Tibial nerve (tissue), 4 donors: ENCODE measurements at regions not wholly inside any gene's neighbourhood (a gene's known extent, or its start where the extent isn't known, plus 50 kb on each side); places are given as distances from the start of the nearest gene placed in this dataset.

Source experiments
- DNase-seq, 2 donors: peaks; one replicate each; pipeline ENCODE4 v3.0.0-alpha.2; 2019; ENCODE audit warnings: low spot score in 2 of 2
- H3K27ac ChIP-seq, 4 donors: fragments of 200-600 bp; sonication (generic) in 3 of 4; one replicate each; pipeline ENCODE4 v1.5.1; 2017 to 2019; ENCODE audit warnings: mild to moderate bottlenecking in 1 of 4
- H3K27me3 ChIP-seq, 2 donors: fragments of 200-600 bp; sonication (generic) in 1 of 2; one replicate each; pipeline versions ENCODE4 v1.5.1 to v1.6.0; 2017 to 2019
- H3K36me3 ChIP-seq, 3 donors: fragments of 200-600 bp; sonication (generic); one replicate each; pipeline ENCODE4 v1.5.1; 2018 to 2019
- H3K4me1 ChIP-seq, 4 donors: fragments of 200-600 bp; sonication (generic) in 3 of 4; one replicate each; pipeline ENCODE4 v1.5.1; 2017 to 2019
- H3K4me3 ChIP-seq, 4 donors: fragments of 200-600 bp; sonication (generic) in 3 of 4; one replicate each; pipeline ENCODE4 v1.5.1; 2017 to 2019; ENCODE audit warnings: mild to moderate bottlenecking in 1 of 4, moderate library complexity in 1 of 4
- H3K9me3 ChIP-seq, 4 donors: fragments of 200-600 bp; sonication (generic) in 3 of 4; one replicate each; pipeline ENCODE4 v1.5.1; 2017 to 2019
- CTCF ChIP-seq, 5 experiments: fragments of 200-600 bp in 3 of 5; fragments of 450-650 bp in 2 of 5; sonication (generic) in 3 of 5; IDR thresholded peaks; one replicate each; pipeline ENCODE4 v1.5.1; 2016 to 2019; ENCODE audit warnings: antibody characterized with exemption in 5 of 5, mild to moderate bottlenecking in 3 of 5, moderate library complexity in 2 of 5
- EP300 ChIP-seq, 2 donors: sonication (generic); formaldehyde crosslinking; IDR thresholded peaks; one replicate each; pipeline ENCODE4 v1.6.1; 2017; ENCODE audit warnings: antibody characterized with exemption in 2 of 2, mild to moderate bottlenecking in 1 of 2
- POLR2A ChIP-seq, 2 donors: fragments of 450-650 bp; IDR thresholded peaks; one replicate each; pipeline ENCODE4 v1.6.1; 2017; ENCODE audit warnings: antibody characterized with exemption in 2 of 2, mild to moderate bottlenecking in 2 of 2, moderate library complexity in 2 of 2
- WGBS, 2 donors: methylation state at CpG; one replicate each; pipeline ENCODE4 v1.1.5; 2018; 5-methylcytosine and 5-hydroxymethylcytosine counted together

DNA sequence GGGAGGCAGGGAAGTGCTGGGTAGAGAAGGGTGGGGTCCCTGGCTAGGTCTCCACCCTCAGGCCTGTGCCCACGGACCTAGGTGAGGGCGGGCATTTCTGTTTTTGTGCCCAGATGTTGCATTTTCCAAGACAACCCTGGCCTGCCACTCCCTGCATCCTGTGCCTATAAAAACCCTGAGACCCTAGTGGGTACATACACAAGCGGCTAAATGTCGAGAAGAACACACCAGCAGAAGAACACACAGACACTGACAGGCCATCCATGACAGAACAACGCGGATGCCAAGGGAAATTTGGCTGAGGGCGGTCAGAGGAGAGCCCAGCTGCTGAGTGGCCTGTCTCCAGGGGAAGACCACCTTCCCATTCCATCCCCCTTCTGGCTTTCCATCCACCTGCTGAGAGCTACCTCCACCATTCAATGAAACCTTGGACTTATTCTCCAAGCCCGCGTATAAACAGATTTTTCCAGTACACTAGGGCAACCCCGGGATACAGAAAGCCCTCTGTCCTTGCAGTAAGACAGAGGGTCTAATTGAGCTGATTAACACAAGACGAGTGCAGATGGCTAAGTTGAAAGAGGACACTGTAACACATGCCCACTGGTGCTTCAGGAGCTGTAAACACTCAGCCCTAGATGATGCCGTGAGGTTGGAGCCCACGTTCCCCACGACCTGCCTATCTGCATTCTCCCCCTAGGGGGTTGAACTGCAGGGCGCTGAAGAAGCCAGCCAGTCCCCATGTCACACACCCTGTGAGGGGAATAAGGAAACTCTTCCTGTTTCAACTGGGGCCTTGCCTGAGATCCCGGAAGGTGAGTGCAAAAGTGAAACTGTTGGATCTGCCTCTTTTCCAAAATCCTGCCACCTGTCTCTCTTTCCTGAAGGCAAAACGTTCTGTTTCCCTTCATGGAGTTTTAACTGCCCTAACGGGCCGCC lies 147.2 kb upstream of the COX10 start:
- Histone ChIP-seq H3K27ac (no peak overlapping the region), H3K36me3 (no peaks in the 10 kb centered on the region), H3K9me3 (no peaks in the 10 kb centered on the region), H3K4me3 (no peak overlapping the region), H3K4me1 (peaks cover 0 to 5% (median 0%) of the 10 kb centered on the region in 4 donors), H3K27me3 (no peaks in the 10 kb centered on the region)
- WGBS, 2 donors = 69 to 77% methylated on average over 19 of the region's 19 CpGs
- no peak for DNase-seq
- no peak for TF ChIP-seq CTCF (IDR thresholded peaks at IDR 0.05)
- TF ChIP-seq EP300 (IDR thresholded peaks at IDR 0.05) = no peak
- TF ChIP-seq POLR2A (IDR thresholded peaks at IDR 0.05) = no peak

DNA sequence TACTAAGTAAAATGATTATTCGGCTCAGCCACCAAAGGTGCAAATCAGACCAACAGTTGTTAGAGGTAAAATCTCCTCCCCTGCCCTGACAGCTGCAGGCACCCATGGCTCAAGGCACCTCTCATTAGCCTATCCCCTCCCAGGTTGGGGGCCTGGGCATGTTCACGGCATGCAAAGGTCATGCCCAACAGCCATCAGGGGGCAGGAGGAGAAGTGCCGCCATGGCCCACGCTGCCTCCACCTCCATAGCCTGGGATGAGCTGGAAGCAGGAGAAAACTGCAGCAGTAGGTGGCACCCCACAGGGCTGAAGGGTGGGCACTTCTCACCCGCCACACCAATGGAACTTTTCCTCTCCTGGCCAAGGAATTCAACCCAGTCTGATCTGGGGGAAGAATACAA lies 146.4 kb upstream of the COX10 start:
- DNase-seq = no peak
- H3K36me3 ChIP-seq = no peaks in the 10 kb centered on the region
- no peaks in the 10 kb centered on the region for H3K4me1 ChIP-seq
- H3K4me3 ChIP-seq = no peak overlapping the region
- no peaks in the 10 kb centered on the region for H3K27me3 ChIP-seq
- no peak overlapping the region for H3K27ac ChIP-seq
- no peak for TF ChIP-seq EP300 (IDR thresholded peaks at IDR 0.05)
- TF ChIP-seq CTCF (IDR thresholded peaks at IDR 0.05) = no peak
- no peak for TF ChIP-seq POLR2A (IDR thresholded peaks at IDR 0.05)
- no peaks in the 10 kb centered on the region for H3K9me3 ChIP-seq
- 92 to 98% methylated on average over 5 of the region's 5 CpGs for WGBS, 2 donors

GRCh38 chr17:13925579-13925978 lies 143.7 kb upstream of the COX10 start:
- Histone ChIP-seq H3K27me3 (no peaks in the 10 kb centered on the region), H3K9me3 (peaks cover 0 to 4% (median 0%) of the 10 kb centered on the region in 4 donors), H3K4me3 (no peak overlapping the region), H3K4me1 (no peaks in the 10 kb centered on the region), H3K36me3 (no peaks in the 10 kb centered on the region), H3K27ac (no peak overlapping the region)
- no peak for TF ChIP-seq CTCF (IDR thresholded peaks at IDR 0.05)
- no peak for TF ChIP-seq EP300 (IDR thresholded peaks at IDR 0.05)
- TF ChIP-seq POLR2A (IDR thresholded peaks at IDR 0.05) = no peak
- DNase-seq = no peak
- 92 to 98% methylated on average over 5 of the region's 5 CpGs for WGBS, 2 donors

GRCh38 chr17:13931111-13931526 lies 138.2 kb upstream of the COX10 start:
- no peak overlapping the region for H3K4me3 ChIP-seq
- H3K36me3 ChIP-seq = no peaks in the 10 kb centered on the region
- H3K27me3 ChIP-seq = no peaks in the 10 kb centered on the region
- peaks cover 0 to 9% (median 1%) of the 10 kb centered on the region in 4 donors for H3K4me1 ChIP-seq
- peak overlapping the region in 3 of 4 donors; percentile 32 to 74 (median 38) for H3K27ac ChIP-seq
- 78 to 81% methylated on average over 3 of the region's 3 CpGs for WGBS, 2 donors
- peaks cover 0 to 4% (median 0%) of the 10 kb centered on the region in 4 donors for H3K9me3 ChIP-seq
- DNase-seq = peak in 1 of 2 donors; percentile 44
- TF ChIP-seq CTCF (IDR thresholded peaks at IDR 0.05) = no peak
- no peak for TF ChIP-seq POLR2A (IDR thresholded peaks at IDR 0.05)
- TF ChIP-seq EP300 (IDR thresholded peaks at IDR 0.05) = peak in 1 of 2 donors; percentile 56

DNA sequence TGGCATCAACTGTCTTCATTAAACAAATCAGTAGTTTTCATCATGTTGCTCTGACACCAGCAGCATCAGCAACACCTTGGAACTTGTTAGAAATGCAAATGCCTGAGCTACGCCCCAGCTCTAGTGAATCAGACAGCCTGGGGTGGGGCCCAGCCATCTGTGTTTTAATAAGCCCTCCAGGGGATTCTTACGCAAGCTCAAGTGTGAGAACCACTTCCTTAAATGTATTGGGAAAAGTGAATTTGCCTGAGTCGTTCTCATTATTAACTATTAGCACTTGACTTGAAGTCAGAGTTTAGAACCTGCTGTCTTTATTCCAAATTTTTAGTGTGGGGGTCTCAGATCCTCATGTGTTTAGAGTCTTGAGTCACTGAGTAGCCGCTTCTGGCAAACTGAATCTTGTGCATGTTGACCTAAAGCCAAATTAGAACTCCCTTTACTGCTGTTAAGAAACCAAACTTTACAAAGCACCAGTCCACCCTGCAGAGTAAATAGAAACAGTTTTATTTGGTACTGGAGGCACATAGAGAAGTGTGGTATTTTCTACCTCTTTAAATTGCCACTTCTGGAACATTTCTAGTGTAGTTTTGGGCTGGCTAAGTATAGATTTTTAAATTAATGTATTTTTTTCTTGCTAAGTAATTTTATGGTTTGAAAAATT lies 137.4 kb upstream of the COX10 start:
- Histone ChIP-seq H3K36me3 (no peaks in the 10 kb centered on the region), H3K4me1 (peaks cover 0 to 9% (median 1%) of the 10 kb centered on the region in 4 donors), H3K27ac (peak overlapping the region; percentile 16 to 74 (median 35)), H3K4me3 (no peak overlapping the region), H3K27me3 (no peaks in the 10 kb centered on the region), H3K9me3 (peaks cover 0 to 4% (median 0%) of the 10 kb centered on the region in 4 donors)
- DNase-seq = peak; percentile 33 to 79
- WGBS, 2 donors = 33 to 42% methylated on average over 4 of the region's 4 CpGs
- TF ChIP-seq EP300 (IDR thresholded peaks at IDR 0.05) = peak in 1 of 2 donors; percentile 45
- TF ChIP-seq POLR2A (IDR thresholded peaks at IDR 0.05) = no peak
- TF ChIP-seq CTCF (IDR thresholded peaks at IDR 0.05) = no peak
